Stimulated activated CD8-positive, alpha-beta memory T cell treated with anti-CD3 and anti-CD28 coated beads, Interleukin-12 subunit alpha, Interleukin-12 subunit beta, amount 100 ng/mL, for 1 hour (primary cell): ENCODE measurements at regions not wholly inside any gene's neighbourhood (a gene's known extent, or its start where the extent isn't known, plus 50 kb on each side); places are given as distances from the start of the nearest gene placed in this dataset.
"Not testable (repeated sequence)": the region's sequence is repeated elsewhere in the genome, so short reads cannot be mapped to it uniquely, and the experiment has no call there.

Experiments
- DNase-seq: peaks from one replicate; pipeline ENCODE4 v3.0.0-alpha.2; 2020; ENCODE audit warnings: low read depth

DNA sequence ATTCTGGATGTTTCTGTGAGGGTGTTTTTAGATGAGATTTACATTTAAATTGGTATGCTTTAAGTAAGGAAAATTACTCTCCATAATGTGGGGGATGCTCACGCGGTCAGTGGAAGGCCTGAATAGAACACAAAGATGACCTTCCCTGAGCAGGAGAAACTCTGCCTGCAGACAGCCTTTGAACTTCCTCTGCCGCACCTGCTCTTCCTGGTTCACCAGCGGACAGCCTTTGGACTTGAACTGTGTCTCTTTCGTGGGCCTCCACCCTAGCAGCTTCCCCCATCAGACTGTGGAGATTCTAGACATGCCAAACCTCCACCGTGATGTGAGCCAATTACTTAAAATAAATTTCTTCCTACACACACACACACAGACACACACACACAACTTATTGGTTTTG, 210.7 kb downstream of the EFCAB11 start:
- no peak for DNase-seq

DNA sequence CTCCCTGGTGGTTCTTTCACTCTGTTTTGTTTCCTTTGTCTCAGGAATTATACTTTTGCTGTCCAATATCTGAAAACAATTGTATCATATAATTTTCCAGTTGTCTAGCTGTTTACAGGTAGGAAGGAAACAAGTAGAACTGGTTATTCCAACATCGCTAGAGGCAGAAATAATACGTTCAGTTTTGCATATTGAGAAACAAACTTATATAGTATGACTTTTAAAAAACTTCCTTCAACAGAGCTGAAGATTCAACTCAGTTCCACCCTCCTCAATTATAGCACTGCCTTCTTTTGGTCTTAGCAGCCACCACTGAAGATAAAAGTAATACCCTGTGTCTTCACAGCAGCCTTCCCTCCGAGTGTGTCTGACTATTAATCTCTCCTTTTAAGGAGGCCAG, 214.3 kb downstream of the EFCAB11 start:
- DNase-seq, result no peak

DNA sequence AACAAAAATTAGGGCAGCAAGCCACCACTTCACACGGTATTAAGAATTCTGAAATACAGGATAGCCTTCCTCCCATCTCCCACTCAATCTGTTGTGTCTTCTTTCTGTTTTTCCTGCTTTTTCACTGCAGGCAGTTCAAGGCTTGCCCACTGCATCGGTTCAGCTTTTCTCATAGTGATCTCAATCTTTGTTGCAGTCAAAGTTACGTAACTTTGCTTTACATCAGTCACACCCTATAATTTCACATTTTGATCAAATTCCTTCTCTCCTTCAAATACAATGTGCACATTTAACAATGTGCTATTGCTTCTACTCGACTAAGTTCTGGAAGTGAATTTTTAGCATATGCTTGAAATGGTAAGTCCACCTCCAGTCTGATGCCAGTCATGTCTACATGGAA, 217.6 kb downstream of the EFCAB11 start:
- DNase-seq, result no peak

DNA sequence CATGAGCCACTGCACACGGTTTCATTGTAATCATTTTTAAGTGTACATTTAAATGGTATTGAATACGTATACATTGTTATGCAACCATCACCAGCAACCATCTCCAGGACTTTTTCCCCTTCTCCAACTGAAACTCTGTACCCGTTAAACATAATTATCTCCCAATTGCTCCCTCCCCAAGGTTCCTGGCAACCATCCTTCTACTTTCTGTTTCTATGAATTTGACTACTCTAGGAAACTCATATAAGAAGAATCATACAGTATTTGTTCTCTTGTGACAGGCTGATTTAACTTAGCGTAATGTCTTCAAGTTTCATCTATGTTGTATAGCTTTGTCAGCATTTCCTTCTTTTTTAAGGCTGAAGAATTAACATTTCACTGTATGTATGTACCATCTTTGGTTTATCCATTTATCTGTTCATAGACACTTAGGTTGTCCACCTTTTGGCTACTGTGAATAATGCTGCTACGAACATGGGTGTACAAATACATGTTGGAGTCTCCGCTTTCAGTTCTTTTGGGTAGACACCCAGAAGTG, 223.1 kb downstream of the EFCAB11 start:
- DNase-seq, result no peak

DNA sequence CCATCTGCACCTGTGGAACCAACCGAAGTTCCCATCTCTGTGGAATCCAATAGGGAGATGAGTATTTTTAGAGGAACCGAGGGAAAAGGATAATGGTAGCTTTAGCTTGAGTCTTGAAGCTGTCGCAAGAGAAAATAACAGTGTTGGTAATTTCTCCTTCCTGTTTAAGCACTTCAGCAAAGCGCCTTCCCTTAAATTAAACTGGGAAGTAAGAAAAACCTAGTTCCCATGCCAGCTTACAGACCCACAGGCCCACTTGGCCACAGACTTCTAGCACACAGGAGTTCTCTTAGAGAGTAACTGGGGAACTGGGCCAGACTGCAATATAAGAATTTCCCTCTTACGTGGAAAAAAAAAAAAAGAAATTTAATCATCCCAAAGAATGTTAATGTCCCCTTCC, 223.8 kb downstream of the EFCAB11 start:
- no peak for DNase-seq

DNA sequence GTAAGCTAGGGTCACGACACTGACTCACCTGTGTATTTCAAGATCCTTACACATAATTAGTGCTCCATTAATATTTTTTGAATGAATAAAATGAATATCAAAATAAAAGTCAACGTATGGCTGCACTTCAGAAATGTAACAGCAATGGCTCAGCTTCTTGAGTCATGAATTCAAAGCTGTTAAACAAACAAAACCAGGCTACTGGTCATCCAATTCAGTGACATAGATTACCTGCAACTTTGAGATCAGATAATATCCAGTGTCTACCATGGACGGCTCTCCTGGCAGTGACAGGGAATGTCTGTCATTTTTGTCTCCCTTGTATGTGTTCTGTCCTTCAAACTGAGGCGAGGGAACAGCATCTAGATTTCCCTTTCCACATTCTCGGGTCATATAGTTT, 225.6 kb downstream of the EFCAB11 start:
- DNase-seq, result no peak

DNA sequence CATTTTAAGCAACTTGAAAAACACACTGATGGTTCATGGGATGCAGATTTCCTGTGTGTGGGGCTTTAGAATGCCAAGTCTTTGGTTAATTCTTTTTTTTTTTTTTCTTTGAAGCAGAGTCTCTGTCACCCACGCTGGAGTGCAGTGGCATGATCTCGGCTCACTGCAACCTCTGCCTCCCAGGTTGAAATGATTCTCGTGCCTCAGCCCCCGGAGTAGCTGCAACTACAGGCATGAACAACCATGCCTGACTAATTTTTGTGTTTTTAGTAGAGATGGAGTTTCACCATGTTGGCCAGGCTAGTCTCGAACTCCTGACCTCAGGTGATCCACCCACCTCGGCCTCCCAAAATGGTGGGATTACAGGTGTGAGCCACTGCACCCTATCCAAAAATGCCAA, 228.3 kb downstream of the EFCAB11 start:
- not testable (repeated sequence) for DNase-seq

DNA sequence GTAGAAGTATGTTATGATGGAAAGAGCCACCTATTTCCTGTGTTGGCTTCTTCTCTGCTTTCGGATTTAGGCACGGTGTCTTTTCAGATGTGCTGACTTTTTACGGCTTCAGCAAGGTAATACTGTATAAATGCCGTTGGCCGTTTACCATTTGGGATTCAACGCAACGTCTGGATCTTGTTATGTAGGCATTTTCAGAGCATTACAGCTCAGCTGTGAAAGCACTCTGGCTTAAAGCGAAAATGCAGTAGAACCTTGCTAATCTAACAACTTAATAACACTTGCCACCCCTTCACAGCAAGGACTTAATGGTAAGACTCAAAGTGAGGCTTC, 229.9 kb downstream of the EFCAB11 start:
- DNase-seq, result no peak

DNA sequence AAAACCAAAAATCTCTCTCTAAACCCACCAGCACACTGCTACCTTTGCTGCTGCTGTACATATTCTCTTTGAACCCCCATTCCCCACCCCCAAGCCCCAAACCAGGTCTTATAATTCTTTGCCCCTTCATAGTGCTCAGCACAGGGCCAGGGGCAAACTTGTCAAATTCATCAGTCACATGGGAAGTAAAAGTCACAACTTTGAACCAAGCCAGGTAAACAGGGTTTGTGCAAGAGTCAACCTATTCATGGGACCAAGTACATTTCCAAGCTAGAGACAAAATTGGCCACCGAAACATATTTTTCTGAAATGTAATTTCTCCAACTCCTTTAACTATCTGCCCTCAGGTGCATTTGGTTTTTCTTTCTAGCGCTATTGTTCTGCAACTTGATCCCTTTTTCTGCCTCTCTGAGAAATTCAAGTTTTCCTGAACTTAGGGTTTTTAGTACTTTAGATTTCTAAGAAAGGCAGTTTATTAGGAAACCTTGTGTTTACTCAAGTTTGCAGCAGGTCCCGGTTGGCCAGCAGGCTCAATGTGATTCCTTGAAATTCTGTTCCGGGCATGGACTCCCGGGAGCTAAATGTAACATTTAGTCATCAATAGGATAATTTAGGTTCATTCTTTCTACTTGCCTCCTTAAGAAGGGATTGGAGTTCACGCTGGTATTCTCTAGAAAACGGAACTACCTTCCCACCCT, 230.5 kb downstream of the EFCAB11 start:
- DNase-seq, result no peak

DNA sequence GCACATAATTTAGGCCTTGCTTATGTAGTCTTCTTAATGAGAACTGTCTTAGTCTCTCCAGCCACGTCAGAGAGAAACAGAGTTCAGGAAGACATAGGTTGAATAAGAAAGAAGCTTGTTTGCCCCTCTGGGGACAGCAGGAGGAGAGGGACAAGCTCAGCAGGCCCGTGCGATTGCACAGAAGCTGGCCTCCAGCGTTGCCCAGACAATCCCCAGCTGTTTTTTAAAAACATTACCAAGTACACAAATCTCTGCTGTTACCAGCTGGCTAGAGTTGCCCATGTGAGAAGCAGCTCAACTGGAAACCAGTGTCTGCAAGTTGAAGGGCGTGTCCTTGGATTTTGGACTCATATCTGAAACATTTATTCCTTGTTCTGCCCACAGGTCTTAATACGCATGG, 232.6 kb downstream of the EFCAB11 start:
- no peak for DNase-seq

DNA sequence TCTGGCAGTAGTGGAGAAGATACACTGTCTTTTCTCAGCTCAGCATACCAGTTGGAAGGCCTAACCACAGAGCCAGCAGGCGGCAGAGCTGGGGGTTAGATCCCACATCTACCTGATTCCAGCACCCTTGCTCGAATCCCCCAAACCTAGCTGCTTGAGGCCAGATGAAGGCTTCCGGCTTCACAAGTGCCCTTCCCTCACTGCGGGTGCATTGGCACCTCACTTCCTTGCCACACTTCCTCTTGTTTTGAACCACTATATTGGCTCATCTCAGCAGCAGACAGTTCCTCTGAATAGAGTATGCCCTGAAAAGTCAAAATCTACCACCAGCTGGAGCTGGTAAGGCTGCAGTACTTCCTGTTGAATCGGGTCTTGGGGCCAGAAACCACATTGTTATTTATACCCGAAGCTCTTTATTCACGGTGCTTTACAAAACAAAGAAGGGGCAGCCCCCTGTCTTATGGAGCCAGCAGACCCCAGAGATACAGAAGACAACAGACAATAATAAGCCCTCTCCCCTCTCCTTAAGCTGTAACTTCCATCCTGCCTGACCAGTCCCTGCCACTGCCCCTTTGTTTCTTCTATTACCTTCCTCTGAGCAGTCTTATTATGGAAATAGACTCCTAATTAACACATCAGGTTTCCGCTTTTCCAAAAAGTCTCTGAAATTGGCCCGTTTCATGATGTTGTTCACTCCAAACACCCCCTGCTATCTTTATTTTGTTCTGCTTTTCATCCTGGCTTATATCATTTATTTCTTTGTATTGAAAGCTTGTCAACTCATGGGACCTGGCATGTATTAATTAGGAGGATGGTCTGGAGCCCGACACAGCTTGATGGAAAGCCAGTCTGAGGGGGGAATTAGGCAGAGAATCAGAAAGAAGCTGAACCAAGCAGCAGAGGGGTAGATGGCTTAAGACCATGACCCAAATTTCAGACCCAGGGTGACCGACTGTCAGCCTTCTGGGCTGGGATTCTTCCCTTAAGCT, 233.5 kb downstream of the EFCAB11 start:
- DNase-seq, result peak; percentile 43

DNA sequence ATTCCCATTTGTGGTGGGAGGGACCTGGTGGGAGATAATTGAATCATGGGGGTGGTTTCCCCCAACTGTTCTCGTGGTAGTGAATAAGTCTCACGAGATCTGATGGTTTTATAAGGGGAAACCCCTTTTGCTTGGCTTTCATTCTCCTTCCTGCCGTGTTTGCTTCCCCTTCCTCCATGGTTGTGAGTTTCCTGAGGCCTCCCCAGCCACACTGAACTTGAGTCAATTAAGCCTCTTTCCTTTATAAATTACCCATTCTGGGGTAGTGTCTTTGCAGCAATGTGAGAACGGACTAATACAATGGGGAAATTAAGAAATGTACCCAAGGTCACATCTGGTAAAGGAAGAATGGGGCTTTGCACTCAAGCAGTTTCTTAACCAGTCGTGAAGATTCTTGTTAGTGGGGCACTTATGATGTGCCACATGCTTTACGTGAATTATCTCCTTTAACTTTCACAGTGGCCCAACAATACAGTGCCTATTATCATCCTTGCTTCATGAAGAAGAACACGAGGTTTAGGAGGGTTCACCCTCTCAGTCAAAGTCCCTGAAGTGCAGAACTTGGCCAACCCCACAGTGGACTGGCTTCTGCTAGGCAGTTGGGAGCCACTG, 234.3 kb downstream of the EFCAB11 start:
- no peak for DNase-seq

DNA sequence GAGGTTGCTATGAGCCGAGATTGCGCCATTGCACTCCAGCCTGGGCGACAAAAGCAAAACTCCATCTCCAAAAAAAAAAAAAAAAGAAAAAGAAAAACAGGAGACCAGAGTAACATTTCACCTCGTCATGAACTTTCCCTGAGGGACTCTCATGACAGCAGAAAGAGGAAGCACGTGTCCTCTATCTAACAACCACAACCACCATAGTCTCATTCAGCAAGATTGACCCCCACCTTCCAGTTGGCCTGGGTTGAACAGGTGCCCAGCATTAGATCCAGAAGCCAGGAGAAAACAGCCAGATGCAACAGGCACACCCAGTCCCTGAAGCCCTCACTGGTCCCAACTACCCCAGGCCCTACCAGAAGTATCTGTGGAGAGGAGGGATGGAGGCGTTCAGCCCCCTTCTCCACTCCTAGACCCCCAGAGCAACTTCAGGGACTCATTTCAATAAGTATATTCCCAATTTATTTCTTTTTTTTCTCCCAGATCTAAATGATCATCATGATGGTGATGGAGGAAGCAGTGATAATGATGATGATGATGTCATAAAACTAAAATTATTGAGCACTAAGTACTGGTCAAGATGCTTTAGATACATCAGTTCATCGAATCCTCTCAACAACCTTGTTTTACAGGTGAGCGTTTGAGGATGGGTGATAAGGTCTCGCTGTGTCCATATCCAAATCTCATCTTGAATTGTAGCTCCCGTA, 235.0 kb downstream of the EFCAB11 start:
- no peak for DNase-seq

DNA sequence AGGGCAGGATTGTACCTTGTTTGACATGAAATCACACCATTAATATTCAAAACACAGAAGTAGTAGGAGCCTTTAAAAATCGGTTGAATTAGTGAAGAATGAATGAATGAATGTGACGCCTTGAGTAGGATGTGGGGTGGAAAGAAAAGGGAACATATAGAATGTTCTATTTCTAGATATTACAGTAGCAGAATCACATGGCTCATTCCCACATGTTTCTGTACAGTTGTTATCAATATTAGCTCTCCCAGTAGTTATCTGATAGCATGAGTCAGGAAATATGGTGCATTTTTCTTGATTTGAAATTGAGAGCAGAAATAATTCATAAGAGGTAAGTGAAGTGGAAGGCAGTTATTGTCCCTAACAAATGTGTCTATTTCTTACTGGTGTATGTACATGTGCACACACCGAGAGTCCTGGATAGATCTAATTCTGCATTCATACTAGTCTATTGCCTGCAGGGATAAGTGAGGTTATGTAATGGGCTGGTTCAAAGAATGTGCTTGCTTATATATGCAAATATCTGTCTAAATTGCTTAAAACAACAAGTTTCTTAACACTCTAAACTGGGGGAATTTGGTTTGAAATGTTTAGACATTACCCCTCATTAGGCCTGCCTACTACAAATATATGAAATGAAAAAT, 245.4 kb downstream of the EFCAB11 start:
- no peak for DNase-seq

DNA sequence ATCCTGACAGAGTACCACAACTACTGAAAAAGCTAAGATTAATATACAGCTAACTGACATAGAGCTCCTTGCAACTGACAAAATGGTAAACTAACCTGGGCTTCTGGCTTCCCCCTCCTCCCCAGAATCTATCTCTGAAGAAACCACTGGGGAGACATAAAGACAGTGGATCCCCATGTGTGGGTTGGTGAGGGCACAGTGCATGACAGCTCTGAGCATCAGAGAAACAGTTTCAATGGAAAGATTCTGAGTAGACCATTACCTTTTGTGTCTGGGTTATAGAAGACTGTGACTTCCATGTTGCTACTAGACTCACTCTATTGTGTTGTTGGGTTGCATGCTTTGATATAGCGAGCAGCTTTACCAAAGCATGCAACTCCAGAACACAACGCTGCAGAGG, 247.4 kb downstream of the EFCAB11 start:
- no peak for DNase-seq

DNA sequence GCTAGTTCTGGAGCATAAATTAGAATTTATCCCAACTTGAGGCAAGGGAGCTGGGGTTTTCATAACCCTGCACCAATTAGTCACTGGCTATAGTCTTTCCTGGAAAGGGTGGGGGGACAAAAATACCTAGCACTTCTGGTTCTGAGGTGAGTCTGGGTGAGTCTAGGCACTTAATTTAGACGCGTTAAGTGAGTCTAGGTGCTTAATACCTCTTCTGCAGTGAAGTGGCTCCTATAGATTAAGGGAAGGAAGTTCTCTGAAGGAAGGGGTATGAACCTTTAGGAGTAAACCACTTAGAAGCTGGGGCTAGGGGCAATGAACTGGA, 251.7 kb downstream of the EFCAB11 start:
- no peak for DNase-seq

DNA sequence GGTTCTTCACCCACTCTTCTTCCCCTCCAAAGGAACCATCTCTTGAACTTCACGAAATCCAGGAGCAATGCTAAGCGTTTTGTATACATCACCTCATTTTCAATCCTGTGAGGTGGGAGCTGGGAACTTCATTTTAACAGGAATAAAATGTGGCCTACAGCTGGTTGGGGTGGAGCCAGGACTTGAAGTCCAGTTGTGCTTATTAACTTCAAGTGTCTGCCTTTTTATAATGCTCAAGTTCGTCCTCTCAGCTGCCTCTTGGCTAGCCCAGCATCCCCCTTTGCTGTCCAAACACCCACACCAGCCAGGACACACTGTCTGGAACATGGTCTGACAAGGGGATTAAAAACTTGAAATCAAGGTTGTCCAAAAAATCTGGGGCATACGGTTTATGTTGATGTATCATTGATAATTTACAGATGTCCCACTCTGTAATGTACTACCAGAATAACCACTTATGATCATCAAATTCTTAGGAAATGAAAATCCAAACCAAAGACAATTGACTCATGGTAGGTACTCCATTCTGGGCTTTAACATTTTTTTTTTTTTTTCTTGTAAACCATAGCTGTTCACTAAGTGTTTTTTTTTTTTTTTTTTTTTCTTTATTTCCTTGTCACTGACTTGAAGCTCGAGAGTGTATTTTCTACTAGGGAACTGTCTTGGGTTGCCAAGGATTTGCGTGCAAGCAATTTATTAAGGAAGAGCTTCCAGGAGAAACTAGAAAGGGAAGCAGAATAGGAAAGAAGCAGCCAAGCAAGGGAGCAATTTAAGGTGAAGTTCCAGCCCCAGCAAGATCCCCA, 252.3 kb downstream of the EFCAB11 start:
- no peak for DNase-seq

DNA sequence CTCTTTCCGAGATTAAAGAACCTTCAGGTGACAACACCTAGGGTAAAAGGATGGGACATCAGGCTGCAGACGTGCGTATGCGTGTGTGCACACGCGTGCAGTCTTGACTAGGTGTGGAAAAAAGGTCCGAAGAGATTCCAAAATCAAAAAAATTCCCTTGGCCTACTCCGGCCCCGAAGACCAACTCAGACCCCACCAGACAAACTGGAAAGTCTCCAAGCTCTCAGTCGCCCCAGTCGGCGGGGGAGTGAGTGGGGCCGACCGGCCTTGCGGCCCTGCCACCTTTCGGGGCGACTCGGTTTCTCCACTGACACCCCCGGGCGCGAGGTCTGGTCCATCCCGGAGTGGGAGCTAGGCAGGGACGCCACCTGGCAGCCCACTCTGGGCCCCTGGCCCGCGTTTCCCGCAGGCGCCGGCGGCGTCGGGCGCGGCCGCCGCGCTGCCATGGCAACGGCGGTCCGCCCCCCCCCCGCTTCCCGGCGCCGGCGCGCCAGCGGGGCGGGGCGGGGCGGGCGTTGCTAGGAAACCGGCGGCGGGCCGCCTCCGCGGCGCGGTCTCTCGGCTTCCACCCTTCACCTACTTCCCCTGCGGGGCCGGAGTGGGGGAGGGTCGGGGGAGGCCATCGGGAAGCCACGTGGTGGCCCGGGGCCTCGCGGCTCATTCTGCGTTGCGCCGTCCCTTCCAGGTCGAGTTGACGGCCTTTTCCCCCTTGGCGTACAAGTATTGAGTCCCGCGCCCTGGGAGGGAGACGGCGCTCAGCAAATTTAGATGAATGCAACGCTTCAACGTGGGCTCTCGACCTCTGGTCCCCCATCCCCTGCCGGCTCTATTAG, 253.1 kb downstream of the EFCAB11 start:
- DNase-seq, result peak; percentile 67

DNA sequence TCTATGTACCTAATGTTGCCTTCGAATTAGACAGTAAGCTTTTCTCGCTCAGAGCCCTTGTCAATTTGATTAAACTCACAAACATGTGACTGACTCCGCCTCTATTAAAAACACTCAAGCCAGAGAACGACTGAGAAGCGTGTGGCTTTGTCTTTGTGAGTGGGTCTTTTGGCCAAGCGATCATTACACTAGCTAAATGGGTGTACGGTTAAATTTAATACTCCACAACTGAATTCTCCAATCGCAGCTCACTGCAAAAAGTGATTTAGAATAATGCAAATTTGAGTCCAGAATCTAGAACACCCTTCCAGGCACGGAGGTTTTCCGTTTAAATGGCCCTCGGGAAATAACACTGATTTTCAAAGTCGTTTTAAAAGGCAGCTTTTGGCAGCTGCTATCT, 253.7 kb downstream of the EFCAB11 start:
- no peak for DNase-seq

DNA sequence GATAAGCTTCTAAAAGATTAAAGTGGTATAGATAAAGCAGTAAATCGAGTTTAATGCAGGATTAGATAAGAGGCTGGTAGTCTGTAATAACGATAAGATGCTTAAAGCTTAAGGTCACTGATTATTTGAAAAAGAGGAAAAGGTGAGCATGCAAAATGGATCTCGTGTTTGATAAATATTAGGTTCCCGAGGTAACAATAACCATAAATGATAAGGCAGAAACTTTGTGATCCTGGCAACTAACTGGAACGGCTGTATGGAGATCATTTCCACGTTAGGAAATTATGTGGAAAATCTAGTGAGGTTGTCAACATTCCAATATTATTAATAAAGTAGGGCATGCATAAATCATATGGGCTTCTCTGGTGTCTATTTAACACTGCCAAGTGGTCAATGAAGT, 255.5 kb downstream of the EFCAB11 start:
- no peak for DNase-seq
